Uterus (tissue), 3 donors: ENCODE measurements at regions not wholly inside any gene's neighbourhood (a gene's known extent, or its start where the extent isn't known, plus 50 kb on each side); places are given as distances from the start of the nearest gene placed in this dataset.
"Not testable (repeated sequence)": the region's sequence is repeated elsewhere in the genome, so short reads cannot be mapped to it uniquely, and the experiment has no call there.

Source experiments
- DNase-seq, 2 donors: peaks; one replicate each; pipeline ENCODE4 v3.0.0-alpha.2; 2019 to 2020
- H3K27ac ChIP-seq, 2 donors: fragments of 200-600 bp; sonication (generic); 1 replicate in 1 of 2; 2 replicates in 1 of 2; pipeline ENCODE4 v1.5.1; 2016 to 2018
- H3K27me3 ChIP-seq, 2 donors: fragments of 200-600 bp; sonication (generic); one replicate each; pipeline ENCODE4 v1.5.1; 2018 to 2019; ENCODE audit warnings: control low read depth in 1 of 2
- H3K36me3 ChIP-seq, 2 donors: fragments of 200-600 bp; sonication (generic); one replicate each; pipeline ENCODE4 v1.5.1; 2019; ENCODE audit warnings: control low read depth in 1 of 2
- H3K4me1 ChIP-seq, 2 donors: fragments of 200-600 bp; sonication (generic); one replicate each; pipeline ENCODE4 v1.5.1; 2018 to 2019; ENCODE audit warnings: control low read depth in 1 of 2
- H3K4me3 ChIP-seq, 2 donors: fragments of 200-600 bp; sonication (generic); 1 replicate in 1 of 2; 2 replicates in 1 of 2; pipeline ENCODE4 v1.5.1; 2018 to 2019; ENCODE audit warnings: mild to moderate bottlenecking in 1 of 2
- H3K9me3 ChIP-seq, 2 donors: fragments of 200-600 bp; sonication (generic); one replicate each; pipeline ENCODE4 v1.5.1; 2019; ENCODE audit warnings: control low read depth in 1 of 2
- CTCF ChIP-seq, 4 experiments: fragments of 200-600 bp in 2 of 4; fragments of 450-650 bp in 2 of 4; sonication (generic) in 2 of 4; IDR thresholded peaks; one replicate each; pipeline ENCODE4 v1.5.1; 2016 to 2019; ENCODE audit warnings: antibody characterized with exemption in 4 of 4, mild to moderate bottlenecking in 2 of 4, moderate library complexity in 1 of 4
- POLR2A ChIP-seq, 2 donors: fragments of 450-650 bp; IDR thresholded peaks; one replicate each; pipeline ENCODE4 v1.6.1; 2016; ENCODE audit warnings: antibody characterized with exemption in 2 of 2, mild to moderate bottlenecking in 1 of 2, moderate library complexity in 1 of 2
- intact Hi-C: fragments of 100-400 bp; cut with DNase I; formaldehyde crosslinking; loops from one replicate; pipeline ENCODE4 v1.15.1; 2023; ENCODE audit warnings: low total_unique reads
- donor health status: DM: yes; HTN: yes; CAD: no.

- no peaks in the 10 kb centered on the region for H3K36me3 ChIP-seq
- intact Hi-C loops, result no loop called here
- H3K4me1 ChIP-seq, result no peaks in the 10 kb centered on the region
- no peak overlapping the region for H3K27ac ChIP-seq
- H3K27me3 ChIP-seq, result no peaks in the 10 kb centered on the region
- no peak for DNase-seq
- no peak for TF ChIP-seq POLR2A (IDR thresholded peaks at IDR 0.05)
- TF ChIP-seq CTCF (IDR thresholded peaks at IDR 0.05), result no peak
- H3K4me3 ChIP-seq, result no peak overlapping the region
- H3K9me3 ChIP-seq, result no peaks in the 10 kb centered on the region
Measured at GRCh38 chr15:69924531-69924930, 173.2 kb downstream of the TLE3 start.

GRCh38 chr15:69926006-69926405 lies 171.7 kb downstream of the TLE3 start:
- no peaks in the 10 kb centered on the region for H3K4me1 ChIP-seq
- H3K27me3 ChIP-seq, result no peaks in the 10 kb centered on the region
- no peaks in the 10 kb centered on the region for H3K9me3 ChIP-seq
- intact Hi-C loops, result no loop called here
- no peaks in the 10 kb centered on the region for H3K36me3 ChIP-seq
- TF ChIP-seq POLR2A (IDR thresholded peaks at IDR 0.05) (no peak), CTCF (IDR thresholded peaks at IDR 0.05) (no peak)
- no peak overlapping the region for H3K27ac ChIP-seq
- H3K4me3 ChIP-seq, result no peak overlapping the region
- no peak for DNase-seq

GRCh38 chr15:69926721-69927120 lies 171.0 kb downstream of the TLE3 start:
- no peak for DNase-seq

GRCh38 chr15:69928890-69929289 lies 168.8 kb downstream of the TLE3 start:
- H3K36me3 ChIP-seq, H3K27me3 ChIP-seq, intact Hi-C loops, H3K4me3 ChIP-seq, DNase-seq, H3K9me3 ChIP-seq, H3K4me1 ChIP-seq, H3K27ac ChIP-seq: not testable (repeated sequence)

More at GRCh38 chr15:69926721-69927120, 171.0 kb downstream of the TLE3 start:
- TF ChIP-seq POLR2A (IDR thresholded peaks at IDR 0.05) (no peak), CTCF (IDR thresholded peaks at IDR 0.05) (no peak)
- H3K4me1 ChIP-seq, result no peaks in the 10 kb centered on the region
- intact Hi-C loops, result no loop called here
- H3K36me3 ChIP-seq, result no peaks in the 10 kb centered on the region
- no peaks in the 10 kb centered on the region for H3K9me3 ChIP-seq
- H3K27me3 ChIP-seq, result no peaks in the 10 kb centered on the region
- H3K4me3 ChIP-seq, result no peak overlapping the region
- H3K27ac ChIP-seq, result no peak overlapping the region

- H3K4me1 ChIP-seq, result no peaks in the 10 kb centered on the region
- DNase-seq, result no peak
- H3K27ac ChIP-seq, result no peak overlapping the region
- H3K27me3 ChIP-seq, result no peaks in the 10 kb centered on the region
- no peaks in the 10 kb centered on the region for H3K9me3 ChIP-seq
- no peak for TF ChIP-seq CTCF (IDR thresholded peaks at IDR 0.05)
- no peak for TF ChIP-seq POLR2A (IDR thresholded peaks at IDR 0.05)
- intact Hi-C loops, result no loop called here
- H3K36me3 ChIP-seq, result no peaks in the 10 kb centered on the region
- no peak overlapping the region for H3K4me3 ChIP-seq
Measured at GRCh38 chr15:69929905-69930630, 167.6 kb downstream of the TLE3 start.

GRCh38 chr15:69930754-69931153 lies 167.0 kb downstream of the TLE3 start:
- Histone ChIP-seq H3K4me1 (no peaks in the 10 kb centered on the region), H3K27me3 (no peaks in the 10 kb centered on the region), H3K36me3 (no peaks in the 10 kb centered on the region), H3K9me3 (no peaks in the 10 kb centered on the region), H3K4me3 (no peak overlapping the region), H3K27ac (no peak overlapping the region)
- intact Hi-C loops, result no loop called here
- no peak for TF ChIP-seq POLR2A (IDR thresholded peaks at IDR 0.05)
- no peak for TF ChIP-seq CTCF (IDR thresholded peaks at IDR 0.05)
- no peak for DNase-seq
